PC-3 (cell line): ENCODE measurements at regions not wholly inside any gene's neighbourhood (a gene's known extent, or its start where the extent isn't known, plus 50 kb on each side); places are given as distances from the start of the nearest gene placed in this dataset.

ENCODE experiments used
- ATAC-seq: fragments of 200-7000 bp; cut with Tn5 transposase; 2 replicates; pipeline ENCODE4 v1.9.1; 2020; ENCODE audit warnings: mild to moderate bottlenecking, moderate library complexity
- BruUV-seq: library from RNA; stranded (reverse); fragments of 400-500 nt; replicated peaks from 2 replicates; lab custom pipeline; 2021; lab: Mats Ljungman, UMichigan
- CTCF ChIA-PET: fragments of 300-600 bp; sonication (Branson Sonifier 250); formaldehyde crosslinking; loops from one replicate; lab custom pipeline; 2022; ENCODE audit warnings: antibody characterized with exemption; lab: Charles Lee
- POLR2A ChIA-PET: fragments of 300-600 bp; sonication (Branson Sonifier 250); formaldehyde crosslinking; loops from one replicate; lab custom pipeline; 2022; ENCODE audit warnings: antibody characterized with exemption; ENCODE audit not compliant: unreplicated experiment; lab: Charles Lee
- DNase-seq: peaks from one replicate; pipeline ENCODE4 v3.0.0-alpha.2; 2015
- H2AFZ ChIP-seq: fragments of 300-600 bp; sonication (generic); 2 replicates; pipeline ENCODE4 v1.6.0; 2016; ENCODE audit warnings: antibody characterized with exemption, low read length
- H3F3A ChIP-seq: fragments of 300-600 bp; sonication (generic); one replicate; pipeline ENCODE4 v1.6.0; 2017; ENCODE audit warnings: antibody characterized with exemption, low read length, control low read depth, mild to moderate bottlenecking; ENCODE audit not compliant: unreplicated experiment
- H3K27ac ChIP-seq: fragments of 300-600 bp; sonication (generic); 2 replicates; pipeline ENCODE4 v1.5.1; 2016; ENCODE audit warnings: mild to moderate bottlenecking, low read length
- H3K27me3 ChIP-seq: fragments of 300-600 bp; sonication (generic); 2 replicates; pipeline ENCODE4 v1.6.1; 2016; ENCODE audit warnings: low read length, mixed read lengths
- H3K36me3 ChIP-seq: fragments of 300-600 bp; sonication (generic); 2 replicates; pipeline ENCODE4 v1.6.1; 2016; ENCODE audit warnings: low read depth, mixed run types, low read length, mixed read lengths
- H3K4me1 ChIP-seq: fragments of 300-600 bp; sonication (generic); 2 replicates; pipeline ENCODE4 v1.5.1; 2016; ENCODE audit warnings: low read length; ENCODE audit not compliant: insufficient read depth
- H3K4me2 ChIP-seq: fragments of 300-600 bp; sonication (generic); 2 replicates; pipeline ENCODE4 v1.6.0; 2016; ENCODE audit warnings: low read length
- H3K4me3 ChIP-seq: fragments of 300-600 bp; sonication (generic); 2 replicates; pipeline ENCODE4 v1.5.1; 2016; ENCODE audit warnings: mild to moderate bottlenecking, low read length, mixed read lengths
- H3K79me2 ChIP-seq: fragments of 300-600 bp; sonication (generic); 2 replicates; pipeline ENCODE4 v1.6.1; 2017; ENCODE audit warnings: low read length, mixed read lengths
- H3K9ac ChIP-seq: fragments of 300-600 bp; sonication (generic); 2 replicates; pipeline ENCODE4 v1.6.0; 2016; ENCODE audit warnings: mild to moderate bottlenecking, low read length
- H3K9me2 ChIP-seq: fragments of 300-600 bp; sonication (generic); replicated peaks from 2 replicates; pipeline ENCODE4 v1.6.1; 2016; ENCODE audit warnings: mixed run types, low read length, mixed read lengths
- H3K9me3 ChIP-seq: fragments of 300-600 bp; sonication (generic); 2 replicates; pipeline ENCODE4 v1.6.1; 2016; ENCODE audit warnings: low read length, mixed read lengths
- H4K20me1 ChIP-seq: fragments of 300-600 bp; sonication (generic); 2 replicates; pipeline ENCODE4 v1.6.1; 2016; ENCODE audit warnings: low read length, mixed read lengths
- CTCF ChIP-seq: fragments of 300-600 bp; sonication (generic); conservative IDR thresholded peaks from 2 replicates; pipeline ENCODE4 v1.5.1; 2017; ENCODE audit warnings: antibody characterized with exemption, low read depth, mild to moderate bottlenecking, low read length
- EZH2 ChIP-seq: fragments of 300-600 bp; sonication (generic); IDR thresholded peaks from one replicate; pipeline ENCODE4 v1.6.1; 2017; ENCODE audit warnings: antibody characterized with exemption, mild to moderate bottlenecking, low read length; ENCODE audit not compliant: unreplicated experiment
- EZH2phosphoT487 ChIP-seq: fragments of 300-600 bp; sonication (generic); IDR thresholded peaks from 2 replicates; pipeline ENCODE4 v1.6.1; 2018; ENCODE audit warnings: mild to moderate bottlenecking, antibody characterized with exemption, low read length, borderline replicate concordance
- intact Hi-C: fragments of 100-400 bp; cut with micrococcal nuclease; formaldehyde crosslinking; loops from 2 replicates; pipeline ENCODE4 v1.9.0; 2023

GRCh38 chr6:142631517-142632385, 313.2 kb downstream of the HIVEP2 start:
- Histone ChIP-seq H3K4me2 (no peak overlapping the region), H3F3A (no peaks in the 10 kb centered on the region), H3K27ac (no peak overlapping the region), H3K27me3 (no peaks in the 10 kb centered on the region), H3K9me2 (no peaks in the 10 kb centered on the region), H4K20me1 (no peaks in the 10 kb centered on the region), H3K4me3 (no peak overlapping the region), H3K9ac (no peak overlapping the region), H2AFZ (no peak overlapping the region), H3K9me3 (no peaks in the 10 kb centered on the region), H3K79me2 (no peaks in the 10 kb centered on the region), H3K36me3 (no peaks in the 10 kb centered on the region), H3K4me1 (peaks cover 10% of the 10 kb centered on the region)
- ATAC-seq (no peak), DNase-seq (no peak)
- CTCF ChIA-PET: no interaction called here
- BruUV-seq: no TSS peak
- no peak for TF ChIP-seq CTCF
- no peak for TF ChIP-seq EZH2phosphoT487
- no peak for TF ChIP-seq EZH2
- POLR2A ChIA-PET: interaction anchor here (0.6 kb wide), 1 partner anchor 34 kb away, joined by 4 read pairs; no protein-coding TSS in a partner anchor
- intact Hi-C loops: no loop called here

GRCh38 chr6:142633317-142633716, 311.7 kb downstream of the HIVEP2 start:
- no peak for TF ChIP-seq CTCF
- TF ChIP-seq EZH2: no peak
- TF ChIP-seq EZH2phosphoT487: no peak
- no peaks in the 10 kb centered on the region for H3F3A ChIP-seq
- ChIA-PET POLR2A (no interaction called here), CTCF (no interaction called here)
- intact Hi-C loops: no loop called here
- H3K36me3 ChIP-seq: no peaks in the 10 kb centered on the region
- no peak overlapping the region for H3K4me3 ChIP-seq
- BruUV-seq: no TSS peak
- no peak overlapping the region for H3K4me2 ChIP-seq
- no peak for ATAC-seq
- H3K4me1 ChIP-seq: peaks cover 10% of the 10 kb centered on the region
- H3K27me3 ChIP-seq: no peaks in the 10 kb centered on the region
- DNase-seq: no peak
- no peak overlapping the region for H3K27ac ChIP-seq
- H3K9ac ChIP-seq: no peak overlapping the region
- no peaks in the 10 kb centered on the region for H4K20me1 ChIP-seq
- no peak overlapping the region for H2AFZ ChIP-seq
- H3K9me2 ChIP-seq: no peaks in the 10 kb centered on the region
- no peaks in the 10 kb centered on the region for H3K9me3 ChIP-seq
- H3K79me2 ChIP-seq: no peaks in the 10 kb centered on the region

GRCh38 chr6:142635130-142635529, 309.8 kb downstream of the HIVEP2 start:
- POLR2A ChIA-PET: interaction anchor here (0.6 kb wide), 1 partner anchor 781 kb away, joined by 4 read pairs; no protein-coding TSS in a partner anchor
- no peaks in the 10 kb centered on the region for H3K36me3 ChIP-seq
- H3K4me3 ChIP-seq: no peak overlapping the region
- no peaks in the 10 kb centered on the region for H3K9me2 ChIP-seq
- H2AFZ ChIP-seq: no peak overlapping the region
- H3F3A ChIP-seq: no peaks in the 10 kb centered on the region
- peak overlapping the region; percentile 37; the same call in 1 of the 2 replicates for H3K4me2 ChIP-seq
- H3K27me3 ChIP-seq: no peaks in the 10 kb centered on the region
- no TSS peak for BruUV-seq
- H3K9ac ChIP-seq: no peak overlapping the region
- no peak for TF ChIP-seq EZH2
- no peak for TF ChIP-seq CTCF
- TF ChIP-seq EZH2phosphoT487: no peak
- H3K27ac ChIP-seq: peak overlapping the region; percentile 47
- no peaks in the 10 kb centered on the region for H3K79me2 ChIP-seq
- peaks cover 10% of the 10 kb centered on the region for H3K4me1 ChIP-seq
- CTCF ChIA-PET: no interaction called here
- no peaks in the 10 kb centered on the region for H3K9me3 ChIP-seq
- intact Hi-C loops: no loop called here
- DNase-seq: peak; percentile 72
- peak; percentile 75 for ATAC-seq
- H4K20me1 ChIP-seq: no peaks in the 10 kb centered on the region
